Stimulated activated CD4-positive, alpha-beta T cell treated with anti-CD3 and anti-CD28 coated beads, TNF-alpha, amount 100 ng/mL, for 1 hour (primary cell): ENCODE measurements at regions not wholly inside any gene's neighbourhood (a gene's known extent, or its start where the extent isn't known, plus 50 kb on each side); places are given as distances from the start of the nearest gene placed in this dataset.
A peak's percentile ranks its signal among the peaks of the same experiment; 100 is the strongest.

ENCODE experiments used
- DNase-seq, 3 donors: peaks; one replicate each; pipeline ENCODE4 v3.0.0-alpha.2; 2020; ENCODE audit warnings: low read depth in 3 of 3, low spot score in 1 of 3

DNA sequence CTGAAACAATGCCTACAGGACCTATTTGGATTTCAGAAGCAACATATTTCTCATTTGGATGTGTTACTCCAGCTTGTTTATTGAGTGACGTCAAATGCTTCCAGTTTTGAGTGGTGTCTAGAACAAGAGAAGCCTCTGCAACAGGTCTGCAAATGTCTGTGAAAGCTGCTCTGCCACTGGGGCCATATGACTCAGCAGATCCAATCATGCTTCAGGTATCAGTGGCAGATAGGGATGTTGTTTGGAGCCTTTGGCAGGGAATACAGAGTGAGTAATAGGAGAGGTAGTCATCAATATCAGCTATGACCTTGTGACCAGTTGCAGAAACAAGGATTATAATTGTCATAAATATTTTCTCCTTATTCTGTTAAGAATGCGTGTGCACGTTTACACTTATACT lies 141.1 kb upstream of the ZXDA start:
- DNase-seq = no peak

DNA sequence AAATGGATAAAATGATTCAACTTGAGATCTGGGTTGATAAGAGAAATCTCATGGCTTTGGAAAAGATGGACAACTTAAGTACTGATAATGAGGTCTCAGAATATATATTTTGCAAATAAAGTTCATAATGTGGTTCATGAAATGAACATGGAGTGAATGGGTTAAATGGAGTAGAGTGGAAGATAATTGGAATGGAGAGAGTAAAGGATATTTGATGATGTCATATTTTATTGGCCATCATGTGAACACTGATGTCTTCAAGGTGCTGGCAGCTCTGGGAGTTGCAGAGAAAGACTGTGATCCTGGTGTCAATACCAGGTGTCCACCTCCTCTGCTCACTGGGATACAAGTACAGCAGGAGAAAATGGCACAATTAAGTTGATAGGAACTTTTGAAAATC lies 133.9 kb upstream of the ZXDA start:
- no peak for DNase-seq

DNA sequence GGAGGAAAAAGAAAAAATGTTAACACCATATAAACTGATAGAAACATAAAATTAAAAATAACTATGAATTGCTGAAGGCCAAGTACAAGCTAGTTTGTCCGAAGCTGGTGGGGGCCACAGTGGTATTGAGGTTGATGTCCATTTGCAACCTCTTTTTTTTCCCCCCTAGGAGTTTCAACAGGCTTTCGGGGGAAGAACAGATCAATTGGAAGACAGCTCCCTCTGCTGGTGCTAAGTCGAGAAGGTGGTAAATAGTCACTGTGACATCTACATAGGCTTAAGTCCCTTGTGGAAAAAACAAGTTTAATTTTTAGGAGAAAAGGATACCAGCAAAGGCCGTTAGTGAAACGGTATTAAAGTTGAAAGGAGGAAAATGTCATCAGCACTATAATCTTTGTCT lies 115.7 kb upstream of the ZXDA start:
- peak in 1 of 3 donors; percentile 7 for DNase-seq

DNA sequence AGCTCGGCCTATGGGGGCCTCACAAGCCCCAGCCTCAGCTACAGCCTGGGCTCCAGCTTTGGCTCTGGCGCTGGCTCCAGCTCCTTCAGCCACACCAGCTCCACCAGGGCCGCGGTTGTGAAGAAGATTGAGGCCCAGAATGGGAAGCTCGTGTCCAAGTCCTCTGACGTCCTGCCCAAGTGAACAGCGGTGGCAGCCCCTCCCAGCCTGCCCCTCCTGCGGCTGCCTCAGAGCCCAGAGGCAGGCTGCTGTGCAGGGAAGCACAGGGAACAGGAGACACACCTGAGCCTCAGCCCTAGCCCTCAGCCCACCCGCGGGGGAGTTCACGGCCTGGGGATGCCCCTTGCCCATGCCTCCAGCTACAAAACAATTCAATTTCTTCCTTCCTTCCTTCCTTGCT lies 75.7 kb upstream of the ZXDA start:
- DNase-seq = no peak

GRCh38 chrX:57984620-57985019 lies 74.4 kb upstream of the ZXDA start:
- no peak for DNase-seq

- DNase-seq = no peak
Observed at GRCh38 chrX:57977992-57978391, 67.7 kb upstream of the ZXDA start.

- no peak for DNase-seq
Observed at GRCh38 chrX:57964975-57965374, 54.7 kb upstream of the ZXDA start.
